Stimulated activated CD4-positive, alpha-beta T cell treated with anti-CD3 and anti-CD28 coated beads, Interleukin-15, amount 100 ng/mL, for 1 hour (primary cell): ENCODE measurements at regions not wholly inside any gene's neighbourhood (a gene's known extent, or its start where the extent isn't known, plus 50 kb on each side); places are given as distances from the start of the nearest gene placed in this dataset.
"Not testable (repeated sequence)": the region's sequence is repeated elsewhere in the genome, so short reads cannot be mapped to it uniquely, and the experiment has no call there.

Experiments used
- DNase-seq, 2 donors: peaks; one replicate each; pipeline ENCODE4 v3.0.0-alpha.2; 2020; ENCODE audit warnings: low read depth in 1 of 2, low spot score in 1 of 2

DNA sequence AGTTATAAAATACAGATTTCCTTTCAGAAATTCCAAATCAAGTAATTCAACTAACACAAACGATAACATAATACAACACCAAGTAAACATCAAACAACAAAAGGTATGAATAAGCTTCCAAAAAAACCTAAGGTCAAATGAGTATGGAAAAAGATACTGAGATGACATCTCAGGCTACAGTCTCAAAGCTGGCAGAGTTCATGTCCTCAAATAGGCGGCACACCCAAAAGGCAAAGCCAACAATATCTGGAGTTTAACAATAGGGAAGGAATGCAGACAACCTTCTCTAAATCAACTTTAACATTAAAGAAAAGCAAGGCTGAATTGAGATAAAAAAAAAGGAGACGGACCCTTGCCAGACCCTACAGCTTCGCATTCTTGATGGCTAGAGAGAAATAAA, 346.6 kb downstream of the RSL24D1 start:
- DNase-seq: no peak

DNA sequence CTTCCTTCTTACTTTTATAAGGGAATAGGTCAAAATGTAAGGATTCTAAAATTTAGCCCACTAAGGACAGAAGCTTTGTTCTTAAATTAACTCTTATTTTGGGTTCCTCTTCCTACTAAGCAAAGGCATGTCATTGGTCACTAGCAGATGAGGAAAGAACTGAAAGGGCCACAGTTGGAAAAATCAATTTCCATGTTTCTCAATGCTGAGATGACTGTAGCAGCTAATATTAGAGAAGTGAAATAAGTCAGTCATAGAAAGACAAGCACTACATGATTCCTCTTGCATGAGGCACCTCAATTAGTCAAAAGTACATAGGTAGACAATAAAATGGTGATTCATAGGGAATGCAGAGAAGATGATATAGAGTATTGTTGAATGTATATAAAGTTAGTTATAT, 353.7 kb downstream of the RSL24D1 start:
- DNase-seq: no peak

DNA sequence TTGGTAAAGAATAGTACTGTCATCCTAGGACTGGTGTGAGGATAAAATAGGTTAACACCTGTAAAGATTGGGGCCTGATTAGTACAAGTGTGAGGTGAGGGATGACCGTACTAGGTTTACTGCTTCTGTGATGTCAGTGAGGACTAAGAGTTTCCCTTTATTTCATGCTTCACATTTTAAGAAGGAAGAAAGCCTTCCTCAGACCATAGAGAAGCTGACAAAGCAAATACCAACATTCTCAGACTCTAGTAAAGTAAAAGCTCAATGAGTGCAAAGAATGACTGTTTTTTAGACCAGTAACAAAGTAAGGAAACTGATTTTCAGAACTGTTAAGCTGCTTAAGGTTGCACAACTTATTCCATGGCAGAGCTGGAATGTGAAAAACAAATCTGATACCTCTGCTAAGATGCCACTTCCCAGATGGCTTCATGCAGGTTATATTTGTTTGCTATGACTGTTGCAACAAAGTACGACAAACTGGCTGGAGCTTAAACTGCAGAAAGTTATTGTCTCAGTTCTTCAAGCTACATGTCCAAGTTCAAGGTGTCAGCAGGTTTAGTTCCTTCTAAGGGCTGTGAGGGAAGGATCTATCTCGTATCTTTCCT, 354.9 kb downstream of the RSL24D1 start:
- DNase-seq: no peak

DNA sequence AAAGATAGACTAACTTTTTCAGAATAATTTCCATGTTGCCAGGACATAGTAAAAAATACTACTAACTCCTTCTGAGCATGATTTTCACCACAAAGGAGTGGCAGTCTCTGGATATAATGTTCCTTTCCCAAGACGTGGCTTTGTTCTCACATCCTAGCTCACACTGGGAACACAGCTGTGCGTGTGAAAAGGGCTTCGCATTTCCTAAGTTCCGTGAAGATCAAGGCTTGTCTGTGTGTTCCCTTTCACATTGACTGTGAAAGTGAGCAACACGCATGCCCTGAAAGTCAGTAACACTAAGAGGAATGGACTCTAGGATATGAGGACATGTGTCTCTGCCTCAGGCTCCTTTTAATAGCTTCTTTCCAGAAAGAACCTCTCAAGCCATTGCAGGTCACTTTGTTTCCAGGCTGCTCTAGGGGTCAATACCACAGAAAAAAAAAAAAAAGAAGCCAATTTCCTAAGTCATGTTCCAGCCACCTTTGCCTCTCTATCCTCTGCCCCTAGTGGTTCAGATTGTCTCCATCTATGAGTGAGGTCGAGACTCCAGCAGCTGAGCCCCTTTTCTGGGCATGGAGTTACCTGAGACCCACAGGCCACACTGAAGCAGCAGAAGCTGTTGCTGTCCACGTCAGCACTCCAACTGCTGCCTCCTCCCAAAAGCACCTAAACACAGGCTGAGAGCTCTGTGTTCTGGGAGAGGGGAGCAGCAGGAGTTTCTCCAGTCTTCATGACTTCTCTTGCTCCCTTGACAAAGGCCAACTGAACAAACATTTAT, 355.9 kb downstream of the RSL24D1 start:
- DNase-seq: no peak

DNA sequence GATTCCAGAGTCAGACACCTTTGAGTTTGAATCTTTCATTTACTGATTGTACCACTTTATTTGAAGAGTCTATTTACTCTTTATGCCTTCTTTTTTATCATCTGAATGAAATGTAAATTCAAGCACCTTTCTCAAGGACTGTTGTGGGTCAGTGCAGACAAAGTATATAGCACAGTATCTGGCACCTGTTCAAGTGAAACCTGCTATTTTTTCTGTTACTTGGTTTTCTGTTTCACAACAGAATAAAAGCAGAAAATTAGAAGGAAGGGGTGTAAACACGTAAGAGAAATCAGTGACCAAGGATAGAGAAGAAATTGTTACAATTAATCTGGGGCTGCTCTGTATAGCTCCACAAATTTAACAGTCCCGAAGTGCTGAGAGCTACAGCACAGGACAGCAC, 357.4 kb downstream of the RSL24D1 start:
- no peak for DNase-seq

DNA sequence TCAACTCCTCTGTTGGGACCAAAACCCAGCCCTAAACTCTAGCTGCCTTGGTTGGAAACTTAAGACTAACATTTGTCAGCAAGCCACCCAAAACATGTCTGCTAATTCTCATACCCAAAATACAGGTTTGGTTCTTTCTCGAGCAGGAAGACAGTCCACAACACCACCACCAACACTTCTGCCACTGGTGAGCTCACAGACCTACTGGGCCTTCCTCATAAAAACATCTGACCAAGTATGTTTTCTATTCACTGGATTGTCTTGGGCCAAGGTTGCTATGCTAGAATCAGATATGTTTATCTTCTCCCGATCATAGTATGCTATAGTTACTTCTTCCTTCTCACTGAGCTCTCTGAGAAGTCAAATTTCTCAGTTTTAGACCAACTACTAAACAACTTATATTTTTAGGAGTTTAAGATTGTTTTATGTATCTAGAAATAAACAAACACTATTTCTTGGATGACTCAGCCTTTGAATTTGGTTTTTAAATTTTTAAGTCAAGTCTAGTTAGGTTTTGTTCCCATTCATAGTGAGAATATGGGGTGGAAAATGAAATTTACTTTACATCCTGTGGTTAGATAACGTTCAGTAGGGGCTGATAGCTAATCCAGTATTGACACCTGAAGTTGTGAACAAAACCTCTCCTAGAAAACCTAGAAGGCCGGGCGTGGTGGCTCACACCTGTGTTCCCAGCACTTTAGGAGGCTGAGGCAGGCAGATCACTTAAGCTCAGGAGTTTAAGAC, 360.5 kb downstream of the RSL24D1 start:
- DNase-seq: no peak

DNA sequence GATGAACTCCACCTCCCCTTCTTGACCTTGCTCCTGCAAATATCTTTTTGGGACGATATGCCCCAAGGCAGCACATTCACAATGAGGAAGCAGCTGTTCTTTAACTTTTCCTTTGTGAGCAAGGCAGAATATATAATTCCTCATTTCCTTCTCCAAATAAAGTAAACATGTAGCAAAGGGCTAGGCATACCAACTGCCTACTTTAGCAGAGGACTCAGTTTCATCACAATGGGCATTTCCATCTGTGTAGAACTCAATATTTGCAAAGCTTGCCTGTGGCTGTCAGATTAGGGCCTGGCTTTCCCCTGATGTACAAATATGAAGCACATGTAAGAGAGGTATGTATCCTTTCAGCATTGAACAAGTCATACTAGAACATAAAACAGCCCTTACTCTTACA, 366.9 kb downstream of the RSL24D1 start:
- DNase-seq: no peak

DNA sequence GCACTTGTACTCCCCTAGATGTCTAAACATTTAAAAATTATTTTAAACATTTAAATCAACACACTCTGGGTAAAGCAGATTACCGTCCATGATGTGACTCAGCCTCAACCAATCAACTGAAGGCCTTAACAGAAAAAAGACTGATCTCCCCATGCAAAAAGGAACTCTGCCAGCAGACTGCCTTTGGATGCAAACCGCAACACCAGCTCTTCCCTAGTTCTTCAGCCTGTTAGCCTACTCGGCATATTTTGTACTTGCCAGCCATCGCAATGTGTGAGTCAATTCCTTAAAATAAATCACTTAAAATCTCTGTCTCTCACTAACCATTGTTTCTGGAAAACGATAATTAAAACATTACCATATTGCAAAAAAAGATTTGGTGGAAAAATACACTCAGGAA, 375.9 kb downstream of the RSL24D1 start:
- DNase-seq: no peak

DNA sequence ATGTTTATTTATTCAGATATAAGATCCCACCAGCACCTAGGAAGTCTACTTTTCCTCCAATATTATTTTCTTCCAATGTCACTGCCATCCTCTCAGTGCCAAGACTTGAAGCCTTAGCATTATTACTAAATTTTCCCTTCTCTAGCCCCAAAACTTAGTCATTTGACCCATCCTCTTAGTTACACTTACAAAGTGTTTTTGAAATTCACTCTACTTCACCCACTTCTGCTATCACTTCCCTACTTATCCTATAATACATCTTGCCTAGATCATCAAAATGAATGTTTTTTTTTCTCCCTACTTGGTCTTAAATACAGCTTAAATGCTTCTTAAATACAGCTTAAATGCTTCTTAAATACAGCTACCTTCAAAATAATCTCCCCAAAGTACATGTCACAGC, 376.6 kb downstream of the RSL24D1 start:
- no peak for DNase-seq

DNA sequence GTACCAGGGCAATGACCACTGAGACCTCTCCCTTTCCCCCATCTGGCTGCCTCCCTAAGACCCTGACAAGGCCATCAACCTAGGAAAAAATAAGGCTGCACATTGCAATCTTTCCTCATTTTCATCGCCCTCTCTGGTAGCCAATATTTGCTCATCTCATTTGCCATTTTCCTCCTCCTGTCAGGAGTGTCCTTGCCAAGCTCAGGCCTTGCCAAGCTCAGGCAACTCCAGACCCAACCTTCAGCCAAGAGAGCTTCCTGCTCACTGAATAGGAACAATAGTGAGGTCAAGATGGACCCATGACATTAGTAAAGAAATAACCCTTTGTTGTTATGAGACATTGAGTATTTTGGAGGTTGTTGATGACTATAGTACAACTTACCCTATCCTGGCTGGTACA, 380.3 kb downstream of the RSL24D1 start:
- no peak for DNase-seq

DNA sequence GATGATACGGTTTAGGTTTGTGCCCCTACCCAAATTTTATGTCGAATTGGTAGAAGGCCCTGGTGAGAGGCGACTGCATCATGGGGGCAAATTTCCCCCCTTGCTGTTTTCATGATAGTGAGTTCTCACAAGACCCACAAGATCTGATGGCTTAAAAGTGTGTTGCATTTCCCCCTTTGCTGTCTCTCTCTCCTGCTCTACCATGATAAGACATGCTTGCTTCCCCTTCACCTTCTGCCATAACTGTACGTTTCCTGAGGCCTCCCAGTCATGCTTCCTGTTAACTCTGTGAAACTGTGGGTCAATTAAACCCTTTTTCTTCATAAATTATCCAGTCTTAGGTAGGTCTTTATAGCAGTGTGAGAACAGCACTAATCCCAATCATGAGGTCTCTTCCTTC, 381.2 kb downstream of the RSL24D1 start:
- no peak for DNase-seq

DNA sequence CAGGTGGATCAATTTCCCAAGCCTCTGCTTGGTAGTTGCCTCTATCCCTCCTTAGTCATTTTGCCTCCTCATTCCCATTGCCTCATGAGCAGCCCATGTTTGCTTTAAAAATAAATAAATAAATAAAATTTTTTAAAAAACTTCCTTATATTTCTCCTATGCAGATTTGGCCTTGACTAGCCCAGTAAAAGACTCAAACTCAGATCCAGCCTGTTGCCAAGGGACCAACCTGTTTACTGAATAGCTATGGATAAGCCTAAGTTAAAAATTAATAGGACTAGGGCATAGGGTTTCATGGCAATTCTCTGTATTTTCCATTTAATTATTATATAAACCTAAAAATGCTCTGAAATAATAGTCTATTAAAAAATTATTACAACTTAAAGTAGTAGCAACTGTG, 384.4 kb downstream of the RSL24D1 start:
- no peak for DNase-seq

DNA sequence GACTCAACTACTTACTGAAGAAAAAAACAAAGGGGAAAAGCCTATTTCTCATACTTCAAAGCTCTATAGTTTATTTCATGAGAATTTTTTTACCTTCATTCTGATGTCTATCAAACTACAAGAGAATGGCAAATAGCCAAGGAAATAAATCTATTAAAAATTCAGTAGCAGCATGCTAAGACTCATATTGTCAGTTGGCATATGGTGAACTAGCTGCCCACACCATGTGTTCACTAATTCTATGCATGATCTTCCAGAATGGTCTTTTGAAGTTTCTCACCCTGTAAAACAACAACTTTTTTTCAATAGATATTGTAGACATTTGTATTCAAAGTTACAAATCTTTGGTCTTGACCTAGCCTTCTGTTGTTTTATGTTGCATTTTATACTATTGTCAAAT, 386.2 kb downstream of the RSL24D1 start:
- DNase-seq: no peak

DNA sequence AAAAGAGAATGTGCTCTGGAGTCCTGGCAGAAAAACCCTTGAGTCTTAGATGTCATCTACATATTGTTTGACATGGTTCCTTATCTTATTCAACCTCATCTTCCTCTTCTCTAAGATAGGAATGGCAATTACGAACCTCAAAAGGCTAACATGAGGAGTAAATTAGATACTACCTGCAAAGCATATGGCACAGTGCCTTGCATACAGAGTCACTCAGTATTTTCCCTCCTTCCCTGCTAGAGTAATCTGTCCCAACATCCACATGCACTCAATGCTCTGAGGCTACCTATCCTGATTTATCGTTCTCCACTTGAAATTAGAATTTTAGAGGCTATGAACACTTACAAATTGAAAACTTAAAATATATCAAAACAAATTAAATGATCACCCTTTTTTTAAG, 386.7 kb downstream of the RSL24D1 start:
- no peak for DNase-seq

DNA sequence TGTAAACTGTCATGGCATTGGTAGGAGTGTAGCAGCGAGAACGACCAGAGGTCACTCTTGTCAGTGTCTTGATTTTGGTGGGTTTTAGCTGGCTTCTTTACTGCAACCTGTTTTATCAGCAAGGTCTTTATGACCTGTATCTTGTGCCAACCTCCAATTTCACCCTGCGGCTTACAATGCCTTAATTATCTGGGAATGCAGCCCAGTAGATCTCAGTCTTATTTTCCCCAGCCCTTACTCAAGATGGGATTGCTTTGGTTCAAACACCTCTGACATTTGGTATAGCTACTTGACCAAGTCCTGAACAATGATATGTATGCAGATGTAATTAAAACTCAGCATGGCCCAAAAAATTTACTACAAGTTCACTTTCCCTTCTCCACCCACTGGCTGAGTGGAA, 388.4 kb downstream of the RSL24D1 start:
- no peak for DNase-seq

DNA sequence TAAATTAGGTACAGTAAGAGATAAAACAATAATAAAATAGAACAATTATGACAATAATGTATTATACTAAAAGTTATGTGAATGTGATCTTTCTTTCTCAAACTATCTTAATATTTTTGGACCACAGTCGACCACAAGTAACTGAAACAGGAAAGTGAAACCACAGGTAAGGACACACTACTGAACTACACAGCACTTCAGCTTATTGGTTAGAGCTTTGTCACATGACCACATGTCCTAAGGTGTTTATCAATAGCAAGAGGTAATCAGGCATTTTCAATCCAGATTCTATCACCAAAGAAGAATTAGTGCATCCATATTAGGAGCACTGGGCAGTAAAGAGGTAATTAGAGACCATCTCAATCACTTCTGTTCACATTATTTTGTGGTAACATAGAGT, 392.8 kb downstream of the RSL24D1 start:
- DNase-seq: no peak

DNA sequence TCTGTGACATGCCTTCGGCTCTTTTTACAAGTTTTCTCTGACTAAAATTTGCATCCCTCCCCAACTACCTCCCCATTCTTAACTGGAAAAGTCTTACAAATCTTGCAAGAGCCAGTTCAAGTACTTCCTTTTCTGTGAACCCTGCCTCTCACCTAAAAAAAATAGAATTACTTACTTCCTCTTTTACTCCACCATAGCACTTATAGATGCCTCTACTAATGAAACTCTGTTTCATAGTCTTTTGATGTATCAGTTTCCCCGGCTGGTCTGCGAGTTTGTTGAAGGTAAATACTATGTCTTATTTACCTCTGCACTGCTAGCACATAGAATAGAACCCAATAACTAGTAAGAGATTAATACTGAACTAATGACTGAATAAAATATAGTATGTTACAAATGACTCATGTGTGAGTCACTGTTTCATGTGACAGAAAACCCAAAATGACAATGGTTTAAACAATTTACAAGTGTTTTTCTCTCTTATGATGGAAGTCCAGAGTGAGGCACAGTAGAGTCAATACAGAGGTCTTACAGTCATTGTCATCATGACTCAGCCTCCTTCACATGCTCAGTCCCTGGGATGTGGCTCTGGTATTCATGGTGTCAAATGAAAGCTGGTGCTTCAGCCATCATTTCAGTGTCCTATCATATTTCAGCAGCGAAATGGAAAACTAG, 393.5 kb downstream of the RSL24D1 start:
- DNase-seq: no peak

DNA sequence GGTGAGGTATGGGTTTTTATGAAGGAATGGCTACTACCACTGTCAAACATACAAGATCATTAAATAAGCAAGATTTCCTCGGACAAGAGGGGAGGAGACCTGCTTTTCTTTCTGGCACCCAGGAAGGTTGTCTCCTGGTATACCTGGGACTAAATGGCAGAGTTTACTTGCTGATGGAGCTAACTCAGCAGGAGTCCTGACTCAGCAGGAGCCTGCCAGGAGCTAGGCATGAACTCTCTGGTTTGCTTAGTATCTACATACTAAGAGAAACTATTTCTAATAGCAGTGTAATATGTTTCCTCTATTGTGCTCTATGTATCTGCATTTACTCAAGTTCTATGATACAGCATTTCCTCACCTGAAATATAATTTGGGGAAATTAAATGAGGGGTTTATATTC, 404.2 kb downstream of the RSL24D1 start:
- no peak for DNase-seq

DNA sequence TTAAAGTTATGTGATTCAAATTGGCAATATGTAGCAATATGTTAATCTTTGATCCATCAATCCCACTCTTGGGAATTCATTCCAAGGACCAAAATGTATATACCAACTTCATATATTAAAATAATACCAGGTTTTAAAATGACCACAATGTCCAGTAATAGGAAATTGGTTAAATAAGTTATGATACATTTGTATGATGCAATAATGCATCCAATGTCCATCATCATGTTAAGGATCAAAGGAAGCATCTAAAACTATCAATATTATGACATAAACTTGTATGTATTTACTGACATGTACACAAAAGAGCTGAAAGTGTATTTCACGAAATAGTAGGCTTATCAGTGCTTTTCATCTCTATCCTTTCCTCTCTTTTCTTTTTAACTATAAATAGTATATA, 406.0 kb downstream of the RSL24D1 start:
- DNase-seq: no peak

DNA sequence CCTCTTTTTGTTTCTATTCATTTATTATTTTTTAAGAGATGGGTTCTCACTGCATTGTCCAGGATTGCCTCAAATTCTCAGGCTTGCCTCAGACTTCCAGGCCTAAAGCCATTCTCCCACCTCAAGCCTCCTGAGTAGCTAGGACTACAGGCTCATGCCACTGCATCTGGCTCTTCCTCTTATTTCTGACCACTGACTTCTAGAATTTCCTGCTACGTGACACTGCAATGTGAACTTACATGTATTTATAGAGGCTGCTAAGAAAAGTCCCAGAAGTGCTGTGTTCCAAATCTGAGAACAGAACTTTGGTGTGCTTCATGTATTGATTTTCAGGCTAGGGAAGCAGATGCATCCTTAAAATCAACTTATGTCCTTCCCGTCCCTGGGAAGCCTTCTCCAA, 407.4 kb downstream of the RSL24D1 start:
- no peak for DNase-seq

DNA sequence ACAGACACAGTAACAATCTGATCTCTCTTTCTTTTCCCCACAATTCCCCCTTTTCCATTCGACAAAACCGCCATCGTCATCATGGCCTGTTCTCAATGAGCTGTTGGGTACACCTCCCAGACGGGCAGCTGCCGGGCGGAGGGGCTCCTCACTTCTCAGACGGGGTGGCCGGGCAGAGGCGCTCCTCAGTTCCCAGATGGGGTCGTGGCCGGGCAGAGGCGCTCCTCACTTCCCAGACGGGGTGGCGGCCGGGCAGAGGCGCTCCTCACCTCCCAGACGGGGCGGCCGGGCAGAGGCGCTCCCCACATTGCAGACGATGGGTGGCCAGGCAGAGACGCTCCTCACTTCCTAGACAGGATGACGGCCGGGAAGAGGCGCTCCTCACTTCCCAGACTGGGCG, 415.5 kb downstream of the RSL24D1 start:
- not testable (repeated sequence) for DNase-seq

DNA sequence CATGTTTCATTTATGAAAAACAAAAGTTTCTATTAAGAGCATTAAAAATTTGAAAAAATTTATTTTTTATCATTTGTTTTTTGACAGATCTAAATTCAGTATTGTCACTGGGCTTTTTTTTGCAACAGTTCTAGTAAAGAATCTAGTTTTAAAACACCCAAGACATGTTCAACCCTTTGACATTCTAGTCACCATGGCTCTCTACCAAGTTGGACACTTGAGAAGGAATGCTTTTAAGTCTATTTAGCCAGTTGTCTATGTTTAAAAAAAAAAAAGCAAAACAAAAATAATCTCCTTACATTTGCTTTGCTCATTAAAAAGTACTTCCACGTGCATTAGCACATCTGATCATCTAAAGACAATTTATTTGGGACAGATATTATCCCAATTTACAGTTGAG, 417.5 kb downstream of the RSL24D1 start:
- no peak for DNase-seq
